ENCODE measurements at regions not wholly inside any gene's neighbourhood (a gene's known extent, or its start where the extent isn't known, plus 50 kb on each side); places are given as distances from the start of the nearest gene placed in this dataset.
A peak's percentile ranks its signal among the peaks of the same experiment; 100 is the strongest.
"Not testable (repeated sequence)": the region's sequence is repeated elsewhere in the genome, so short reads cannot be mapped to it uniquely, and the experiment has no call there.

- no peak for TF ChIP-seq CTCF (conservative IDR thresholded peaks at IDR 0.05; ENCODE audit: low read length)
- peak; percentile 64 for DNase-seq (ENCODE audit: low read depth)
- peak overlapping the region; percentile 55 for H3K4me3 ChIP-seq (ENCODE audit: low read length)
Measured at GRCh38 chr20:25867776-25868649, 171.4 kb upstream of the ZNF337 start.

GRCh38 chr20:25867015-25867775 lies 170.5 kb upstream of the ZNF337 start:
- not testable (repeated sequence) for DNase-seq (ENCODE audit: low read depth); H3K4me3 ChIP-seq (ENCODE audit: low read length)

GRCh38 chr20:25865715-25866656 lies 169.3 kb upstream of the ZNF337 start:
- peak overlapping the region; percentile 55 for H3K4me3 ChIP-seq (ENCODE audit: low read length)
- no peak for TF ChIP-seq CTCF (conservative IDR thresholded peaks at IDR 0.05; ENCODE audit: low read length)
- peak; percentile 70 for DNase-seq (ENCODE audit: low read depth)

GRCh38 chr20:25864963-25865714 lies 168.5 kb upstream of the ZNF337 start:
- H3K4me3 ChIP-seq (ENCODE audit: low read length): peak overlapping the region; percentile 55
- DNase-seq (ENCODE audit: low read depth): not testable (repeated sequence)

- TF ChIP-seq CTCF (conservative IDR thresholded peaks at IDR 0.05; ENCODE audit: low read length): no peak
- DNase-seq (ENCODE audit: low read depth): no peak
- H3K4me3 ChIP-seq (ENCODE audit: low read length): no peak overlapping the region
Measured at GRCh38 chr20:25864326-25864962, 167.8 kb upstream of the ZNF337 start.

- no peak for TF ChIP-seq CTCF (conservative IDR thresholded peaks at IDR 0.05; ENCODE audit: low read length)
- no peak for DNase-seq (ENCODE audit: low read depth)
- H3K4me3 ChIP-seq (ENCODE audit: low read length): peak overlapping the region; percentile 54
Measured at GRCh38 chr20:25863536-25864325, 167.1 kb upstream of the ZNF337 start.

GRCh38 chr20:25862967-25863530 lies 166.4 kb upstream of the ZNF337 start:
- H3K4me3 ChIP-seq (ENCODE audit: low read length): peak overlapping the region; percentile 54
- peak; percentile 75 for DNase-seq (ENCODE audit: low read depth)
